ENCODE measurements at regions not wholly inside any gene's neighbourhood (a gene's known extent, or its start where the extent isn't known, plus 50 kb on each side); places are given as distances from the start of the nearest gene placed in this dataset.

DNA sequence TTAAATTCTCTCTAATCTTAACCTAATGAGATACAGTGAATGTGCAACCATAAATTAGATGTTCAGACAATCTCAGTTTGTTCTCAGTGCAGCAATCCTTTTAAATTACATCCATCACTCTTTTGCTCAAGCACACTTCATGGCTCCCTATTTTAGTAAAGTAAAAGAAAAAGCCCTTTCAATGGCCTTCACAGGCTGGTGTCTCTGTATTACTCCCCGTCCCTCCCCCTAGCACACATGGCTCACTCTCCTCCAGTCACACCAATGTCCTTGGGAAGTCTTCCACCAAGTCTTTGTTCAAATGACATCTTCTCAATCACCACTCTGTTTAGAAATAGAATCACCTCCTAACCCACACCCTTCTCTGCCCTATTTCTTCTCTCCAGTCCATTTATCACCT is 60.3 kb upstream of the RGS7 start:
- Histone ChIP-seq H3K27ac (replicated peaks) (no peak overlapping the region), H3K27me3 (ENCODE audit: low read depth) (peaks cover 19% of the 10 kb centered on the region), H3K4me3 (no peak overlapping the region), H3K36me3 (no peaks in the 10 kb centered on the region), H3K9me3 (replicated peaks) (no peaks in the 10 kb centered on the region), H3K4me1 (no peaks in the 10 kb centered on the region)
- DNase-seq = no peak
- TF ChIP-seq, protein P1, sequence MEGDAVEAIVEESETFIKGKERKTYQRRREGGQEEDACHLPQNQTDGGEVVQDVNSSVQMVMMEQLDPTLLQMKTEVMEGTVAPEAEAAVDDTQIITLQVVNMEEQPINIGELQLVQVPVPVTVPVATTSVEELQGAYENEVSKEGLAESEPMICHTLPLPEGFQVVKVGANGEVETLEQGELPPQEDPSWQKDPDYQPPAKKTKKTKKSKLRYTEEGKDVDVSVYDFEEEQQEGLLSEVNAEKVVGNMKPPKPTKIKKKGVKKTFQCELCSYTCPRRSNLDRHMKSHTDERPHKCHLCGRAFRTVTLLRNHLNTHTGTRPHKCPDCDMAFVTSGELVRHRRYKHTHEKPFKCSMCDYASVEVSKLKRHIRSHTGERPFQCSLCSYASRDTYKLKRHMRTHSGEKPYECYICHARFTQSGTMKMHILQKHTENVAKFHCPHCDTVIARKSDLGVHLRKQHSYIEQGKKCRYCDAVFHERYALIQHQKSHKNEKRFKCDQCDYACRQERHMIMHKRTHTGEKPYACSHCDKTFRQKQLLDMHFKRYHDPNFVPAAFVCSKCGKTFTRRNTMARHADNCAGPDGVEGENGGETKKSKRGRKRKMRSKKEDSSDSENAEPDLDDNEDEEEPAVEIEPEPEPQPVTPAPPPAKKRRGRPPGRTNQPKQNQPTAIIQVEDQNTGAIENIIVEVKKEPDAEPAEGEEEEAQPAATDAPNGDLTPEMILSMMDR (IDR thresholded peaks at IDR 0.05; ENCODE audit: borderline replicate concordance) = no peak
- intact Hi-C loops (cut with micrococcal nuclease) = no loop called here

GRCh38 chr1:241413974-241414373 is 57.0 kb upstream of the RGS7 start:
- H3K4me3 ChIP-seq = no peak overlapping the region
- no peak for DNase-seq
- H3K36me3 ChIP-seq = no peaks in the 10 kb centered on the region
- H3K27ac ChIP-seq (replicated peaks) = no peak overlapping the region
- H3K9me3 ChIP-seq (replicated peaks) = no peaks in the 10 kb centered on the region
- TF ChIP-seq, protein P1 (IDR thresholded peaks at IDR 0.05; ENCODE audit: borderline replicate concordance) = no peak
- intact Hi-C loops (cut with micrococcal nuclease) = no loop called here
- no peaks in the 10 kb centered on the region for H3K4me1 ChIP-seq
- H3K27me3 ChIP-seq (ENCODE audit: low read depth) = peaks cover 5% of the 10 kb centered on the region

GRCh38 chr1:241413386-241413785 is 56.4 kb upstream of the RGS7 start:
- Histone ChIP-seq H3K4me1 (no peaks in the 10 kb centered on the region), H3K9me3 (replicated peaks) (no peaks in the 10 kb centered on the region), H3K4me3 (no peak overlapping the region), H3K27me3 (ENCODE audit: low read depth) (peaks cover 5% of the 10 kb centered on the region), H3K36me3 (no peaks in the 10 kb centered on the region), H3K27ac (replicated peaks) (no peak overlapping the region)
- DNase-seq = no peak
- intact Hi-C loops (cut with micrococcal nuclease) = no loop called here
- TF ChIP-seq, protein P1 (IDR thresholded peaks at IDR 0.05; ENCODE audit: borderline replicate concordance) = no peak

- no peak for DNase-seq
- no peaks in the 10 kb centered on the region for H3K36me3 ChIP-seq
- peaks cover 5% of the 10 kb centered on the region for H3K27me3 ChIP-seq (ENCODE audit: low read depth)
- TF ChIP-seq, protein P1 (IDR thresholded peaks at IDR 0.05; ENCODE audit: borderline replicate concordance) = no peak
- intact Hi-C loops (cut with micrococcal nuclease) = no loop called here
- H3K4me3 ChIP-seq = no peak overlapping the region
- H3K4me1 ChIP-seq = no peaks in the 10 kb centered on the region
- H3K27ac ChIP-seq (replicated peaks) = no peak overlapping the region
- H3K9me3 ChIP-seq (replicated peaks) = no peaks in the 10 kb centered on the region
Observed at GRCh38 chr1:241412646-241413045, 55.6 kb upstream of the RGS7 start.

- Histone ChIP-seq H3K36me3 (no peaks in the 10 kb centered on the region), H3K9me3 (replicated peaks) (no peaks in the 10 kb centered on the region), H3K4me3 (no peak overlapping the region), H3K27ac (replicated peaks) (no peak overlapping the region), H3K27me3 (ENCODE audit: low read depth) (peaks cover 5% of the 10 kb centered on the region), H3K4me1 (no peaks in the 10 kb centered on the region)
- intact Hi-C loops (cut with micrococcal nuclease) = no loop called here
- DNase-seq = no peak
- TF ChIP-seq, protein P1 (IDR thresholded peaks at IDR 0.05; ENCODE audit: borderline replicate concordance) = no peak
Observed at GRCh38 chr1:241411776-241412338, 54.9 kb upstream of the RGS7 start.
